ENCODE measurements at regions not wholly inside any gene's neighbourhood (a gene's known extent, or its start where the extent isn't known, plus 50 kb on each side); places are given as distances from the start of the nearest gene placed in this dataset.

DNA sequence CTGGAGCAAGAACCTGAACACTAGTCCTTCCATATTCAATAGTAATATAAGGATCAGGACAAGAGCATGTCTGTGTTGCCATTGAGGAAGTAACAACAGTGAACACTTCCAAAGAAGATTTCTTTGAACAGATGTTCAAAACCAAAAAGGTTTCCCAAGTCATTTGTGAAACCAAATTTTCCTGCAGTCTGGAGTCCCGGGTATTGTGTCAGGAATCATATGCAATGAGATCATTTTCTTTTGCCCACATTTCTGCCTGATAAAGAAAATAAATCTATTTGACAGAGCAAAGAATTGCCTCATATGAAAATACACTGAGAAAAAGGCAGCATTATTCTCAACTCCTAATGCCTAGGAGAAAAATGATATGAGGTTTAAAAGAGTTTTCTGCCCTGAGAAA lies 151.7 kb downstream of the SNX18 start:
- TF ChIP-seq POLR2AphosphoS5 (IDR thresholded peaks at IDR 0.05) (no peak), POLR2A (IDR thresholded peaks at IDR 0.05) (no peak), EP300 (IDR thresholded peaks at IDR 0.05) (no peak)
- TF ChIP-seq, protein P1, sequence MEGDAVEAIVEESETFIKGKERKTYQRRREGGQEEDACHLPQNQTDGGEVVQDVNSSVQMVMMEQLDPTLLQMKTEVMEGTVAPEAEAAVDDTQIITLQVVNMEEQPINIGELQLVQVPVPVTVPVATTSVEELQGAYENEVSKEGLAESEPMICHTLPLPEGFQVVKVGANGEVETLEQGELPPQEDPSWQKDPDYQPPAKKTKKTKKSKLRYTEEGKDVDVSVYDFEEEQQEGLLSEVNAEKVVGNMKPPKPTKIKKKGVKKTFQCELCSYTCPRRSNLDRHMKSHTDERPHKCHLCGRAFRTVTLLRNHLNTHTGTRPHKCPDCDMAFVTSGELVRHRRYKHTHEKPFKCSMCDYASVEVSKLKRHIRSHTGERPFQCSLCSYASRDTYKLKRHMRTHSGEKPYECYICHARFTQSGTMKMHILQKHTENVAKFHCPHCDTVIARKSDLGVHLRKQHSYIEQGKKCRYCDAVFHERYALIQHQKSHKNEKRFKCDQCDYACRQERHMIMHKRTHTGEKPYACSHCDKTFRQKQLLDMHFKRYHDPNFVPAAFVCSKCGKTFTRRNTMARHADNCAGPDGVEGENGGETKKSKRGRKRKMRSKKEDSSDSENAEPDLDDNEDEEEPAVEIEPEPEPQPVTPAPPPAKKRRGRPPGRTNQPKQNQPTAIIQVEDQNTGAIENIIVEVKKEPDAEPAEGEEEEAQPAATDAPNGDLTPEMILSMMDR (IDR thresholded peaks at IDR 0.05): no peak
